GM19025 (cell line): ENCODE measurements at regions not wholly inside any gene's neighbourhood (a gene's known extent, or its start where the extent isn't known, plus 50 kb on each side); places are given as distances from the start of the nearest gene placed in this dataset.

Experiments used
- ATAC-seq: cut with Tn5 transposase; IDR thresholded peaks from one replicate; pipeline ENCODE4 v1.9.1; 2021; ENCODE audit warnings: mild to moderate bottlenecking, low read depth, moderate library complexity; ENCODE audit not compliant: unreplicated experiment

DNA sequence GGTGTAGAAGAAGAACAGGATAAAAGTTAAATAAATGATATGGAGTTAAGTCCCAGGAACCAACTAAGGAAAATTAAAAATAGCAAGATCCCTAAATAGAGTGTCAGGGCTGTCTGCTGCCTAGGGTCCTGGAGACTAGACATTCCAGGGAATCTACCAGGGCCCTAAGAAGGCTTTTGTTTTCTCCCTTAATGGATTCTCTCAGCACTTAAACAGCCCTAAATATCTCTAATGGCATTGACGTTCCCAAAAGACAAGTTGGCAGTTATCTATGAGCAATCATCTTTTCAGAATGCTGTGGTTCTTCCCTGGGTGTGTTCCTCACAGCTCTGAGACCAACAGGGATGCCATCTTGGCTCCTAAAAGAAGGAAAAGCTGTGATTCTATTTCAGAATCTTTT, 616.3 kb downstream of the EPHA4 start:
- no peak for ATAC-seq

DNA sequence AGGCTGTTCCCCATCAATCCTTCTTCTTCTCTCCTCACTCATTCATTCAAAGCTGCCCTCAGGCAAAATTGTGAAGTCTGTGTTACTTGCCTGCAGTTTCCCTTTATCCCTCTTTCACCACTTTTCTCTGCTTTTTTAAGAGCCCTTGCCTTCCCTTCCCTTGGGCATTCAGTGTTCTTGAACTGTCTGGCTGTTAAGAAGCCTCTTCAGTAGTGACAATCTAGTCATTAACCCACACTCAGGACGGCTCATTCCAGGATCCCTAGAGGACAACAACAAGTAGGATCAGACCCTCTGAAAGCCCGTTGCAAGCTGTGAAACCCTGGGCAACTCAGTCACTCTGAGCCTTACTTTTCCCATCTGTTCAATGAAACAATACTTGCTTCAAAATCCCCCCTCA, 615.7 kb downstream of the EPHA4 start:
- ATAC-seq, result no peak

DNA sequence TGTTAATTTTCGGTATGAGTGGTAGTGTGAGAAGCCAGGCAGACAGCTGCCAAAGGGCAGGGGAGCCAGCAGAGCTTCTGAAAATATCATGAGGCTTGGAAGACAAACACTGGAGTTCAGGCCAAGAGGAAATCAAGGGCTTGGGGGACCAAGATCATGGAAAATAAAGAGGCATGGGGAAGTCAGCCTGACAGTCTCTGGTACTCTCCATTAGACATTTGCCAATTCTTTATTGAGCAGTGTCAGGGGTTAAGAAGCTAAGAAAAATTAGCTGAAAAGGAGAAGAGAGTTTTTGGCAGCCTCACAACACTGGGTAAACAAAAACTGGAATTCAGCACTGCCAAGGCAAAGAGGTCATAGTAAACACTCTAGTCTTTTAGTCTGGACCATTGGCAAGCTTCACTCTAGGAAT, 612.7 kb downstream of the EPHA4 start:
- no peak for ATAC-seq

DNA sequence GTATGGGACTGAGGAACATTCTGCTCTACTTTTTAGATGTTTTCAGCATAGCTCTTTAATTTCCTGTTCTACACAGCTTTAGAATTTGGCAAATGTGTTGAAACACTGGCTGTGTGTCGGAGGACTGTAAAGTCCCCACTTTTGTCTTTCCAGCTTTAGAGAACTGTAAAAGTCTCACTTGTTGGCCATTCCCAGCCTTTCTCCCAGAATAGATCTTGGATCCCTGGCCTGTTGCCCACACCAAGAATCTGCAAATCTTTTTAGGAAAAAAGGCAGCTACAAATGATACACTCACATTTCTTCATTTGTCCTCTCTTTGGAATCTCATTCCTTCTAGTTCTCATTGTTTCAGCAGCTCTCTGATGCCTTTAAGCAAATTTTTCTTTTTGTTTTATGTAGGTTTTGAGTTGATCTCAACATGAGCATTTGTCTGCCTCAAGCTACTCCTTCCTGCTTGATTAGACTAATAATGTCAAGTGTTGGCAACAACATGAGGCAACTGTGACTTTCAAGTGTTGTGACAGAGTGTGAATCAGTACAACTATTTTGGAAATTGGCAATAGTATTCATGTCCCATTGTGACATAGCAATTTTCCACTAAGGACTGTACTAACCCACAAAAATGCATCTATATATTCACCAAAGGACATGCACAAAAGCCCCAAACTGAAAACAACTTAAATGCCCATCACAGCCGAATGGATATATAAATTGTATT, 610.8 kb downstream of the EPHA4 start:
- no peak for ATAC-seq

DNA sequence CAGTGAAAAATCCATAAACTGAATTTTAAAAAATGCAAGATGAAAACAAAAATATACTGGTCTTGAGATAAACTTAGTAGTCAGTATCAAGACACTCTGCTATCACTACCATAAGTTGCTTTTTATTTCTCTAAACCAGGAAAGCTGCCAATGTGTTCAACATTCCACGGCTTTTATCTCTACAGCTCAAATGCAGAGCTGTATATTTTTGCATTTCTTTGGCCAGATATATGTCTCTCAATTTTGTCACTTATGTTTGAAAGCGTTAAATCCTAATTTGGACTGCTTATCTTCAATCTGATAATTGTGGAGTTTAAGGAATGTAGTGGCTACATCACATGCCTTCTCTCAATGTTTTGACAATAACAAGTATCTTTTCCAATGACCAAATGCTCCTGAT, 609.5 kb downstream of the EPHA4 start:
- ATAC-seq, result no peak

DNA sequence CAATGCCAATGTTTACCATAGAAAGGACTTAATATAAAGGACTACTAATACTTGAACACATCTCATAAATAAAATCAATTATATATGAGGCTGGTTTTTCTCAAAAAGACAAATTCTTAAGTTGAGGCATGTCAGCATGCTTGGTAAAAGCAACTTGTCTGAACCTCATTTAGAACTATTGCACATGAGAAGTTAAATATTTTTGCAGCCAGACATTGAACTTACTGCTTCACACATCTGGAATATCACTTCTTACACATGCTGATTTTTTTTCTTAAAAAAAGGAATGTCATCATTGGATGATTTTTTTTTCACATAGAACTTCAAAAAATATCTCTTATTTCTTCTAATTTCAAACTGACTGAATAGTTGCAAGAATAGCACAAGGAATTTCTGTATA, 609.0 kb downstream of the EPHA4 start:
- no peak for ATAC-seq

DNA sequence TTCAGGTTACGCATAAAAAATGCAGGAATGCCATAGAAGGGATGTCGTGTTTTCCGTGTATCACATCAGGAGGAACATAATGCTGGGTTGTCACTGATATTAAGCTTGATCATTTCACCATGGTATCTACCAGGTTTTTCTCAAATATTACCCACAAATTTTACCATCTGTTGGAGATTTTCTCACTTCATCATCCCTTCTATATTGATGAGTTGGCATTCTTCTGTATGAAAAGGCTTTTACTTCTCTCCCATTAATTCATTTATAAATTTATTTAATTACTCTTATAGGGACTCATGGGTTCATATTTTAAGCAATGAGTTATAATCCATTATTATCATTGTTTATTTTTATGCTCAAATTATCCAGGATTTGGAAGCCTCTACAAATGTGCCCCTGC, 608.2 kb downstream of the EPHA4 start:
- ATAC-seq, result no peak

DNA sequence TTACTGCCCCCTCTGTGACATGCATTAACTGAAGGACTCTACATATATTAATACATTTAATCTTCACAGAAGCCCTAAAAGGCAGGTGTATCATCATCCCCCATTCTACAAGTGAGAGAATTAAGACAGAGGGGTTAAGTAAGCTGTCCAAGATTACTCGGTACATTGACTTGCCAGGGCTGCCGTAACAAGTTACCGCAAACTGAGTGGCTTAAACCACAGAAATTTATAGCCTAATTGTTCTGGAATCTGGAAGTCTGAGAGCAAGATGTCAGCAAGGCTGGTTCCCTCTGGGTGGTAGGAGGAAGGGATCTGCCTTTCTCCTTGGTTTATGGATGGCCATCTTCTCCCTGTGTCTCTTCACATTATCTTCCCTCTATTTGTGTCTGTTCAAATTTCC, 605.5 kb downstream of the EPHA4 start:
- no peak for ATAC-seq

DNA sequence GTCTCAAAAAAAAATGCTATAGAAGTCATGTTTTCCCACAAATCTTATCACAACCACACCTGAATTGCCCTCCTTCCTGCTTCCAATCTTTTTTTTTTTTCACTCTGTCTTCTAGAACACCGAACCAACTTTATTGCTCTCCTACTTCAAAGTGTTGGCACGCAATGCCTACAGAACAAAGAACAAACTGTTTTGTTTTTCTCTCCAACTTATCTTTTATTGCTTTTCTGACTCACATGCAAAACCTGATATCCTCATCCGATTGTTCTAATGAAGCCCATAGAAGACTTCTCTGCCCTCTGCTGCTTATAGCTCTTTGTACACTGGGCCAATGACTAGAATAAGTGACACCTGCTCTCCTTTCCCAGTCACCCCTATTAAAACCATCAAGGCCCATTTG, 602.8 kb downstream of the EPHA4 start:
- ATAC-seq, result no peak

DNA sequence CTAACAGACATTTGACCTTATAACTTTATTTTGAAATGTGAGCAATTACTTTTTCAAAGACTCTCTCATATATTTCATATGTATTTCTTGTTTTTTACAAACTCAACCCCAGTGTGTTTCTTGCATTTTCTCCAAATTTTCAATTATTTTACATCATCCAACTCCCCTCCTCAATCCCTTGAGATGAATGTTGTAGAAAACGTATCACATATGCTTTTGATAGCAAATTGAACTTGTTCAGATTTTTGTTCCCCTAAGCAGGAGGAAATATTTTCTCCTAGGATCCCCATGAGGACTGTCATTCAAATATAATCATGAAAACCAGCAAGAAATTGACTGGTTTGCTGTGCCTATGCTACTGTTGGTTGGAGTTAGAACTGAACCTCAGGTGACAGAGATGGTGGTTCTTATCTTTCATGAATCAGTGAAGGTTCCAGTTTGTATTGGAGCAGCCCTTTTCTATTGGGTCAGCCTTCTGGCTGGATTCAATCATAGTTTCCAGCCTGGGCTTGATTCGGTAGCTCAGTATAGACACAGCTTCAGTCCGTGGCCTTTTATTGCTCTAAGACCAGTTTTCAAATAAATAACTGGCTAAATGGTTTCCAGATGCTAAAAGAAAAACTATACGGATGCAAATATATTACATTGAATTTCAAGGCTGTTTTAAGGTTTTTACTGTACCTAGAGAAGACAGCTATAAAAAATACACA, 591.0 kb downstream of the EPHA4 start:
- no peak for ATAC-seq

DNA sequence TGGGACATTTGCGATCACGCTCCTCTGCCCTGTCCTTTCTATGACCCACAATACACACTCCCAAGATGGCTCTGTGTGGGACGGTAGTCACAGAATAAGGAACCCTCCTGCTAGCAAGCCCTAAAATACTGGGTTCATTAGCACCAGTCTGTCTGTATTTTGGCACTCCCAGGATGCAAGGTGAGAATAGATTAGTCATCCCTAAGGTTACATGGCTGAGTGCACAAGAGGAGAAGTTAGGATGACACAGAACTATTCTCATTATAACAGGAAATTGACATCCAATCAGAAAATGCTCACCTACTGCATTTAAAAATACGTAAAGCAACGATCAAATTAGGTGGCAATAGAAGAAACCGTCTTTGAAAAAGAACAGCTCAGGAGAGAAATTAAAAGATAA, 590.2 kb downstream of the EPHA4 start:
- ATAC-seq, result no peak

DNA sequence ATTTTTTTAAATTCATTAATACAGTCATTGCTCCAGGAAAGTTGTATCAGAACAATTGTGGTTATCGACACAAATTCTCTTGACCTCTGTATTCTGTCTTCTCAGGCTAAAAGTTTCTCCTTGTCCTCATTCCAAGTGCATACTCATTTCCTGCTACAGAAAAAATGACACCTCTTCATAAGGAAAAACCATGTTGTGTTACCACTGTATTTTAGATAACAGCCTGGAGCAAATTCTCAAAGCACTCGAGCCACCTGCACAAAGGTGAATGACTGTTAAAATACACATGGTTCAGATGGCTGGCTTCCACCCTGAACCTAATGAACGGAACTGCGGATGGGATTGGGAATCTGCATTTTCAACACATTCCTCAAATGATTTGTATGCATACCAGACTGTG, 586.5 kb downstream of the EPHA4 start:
- ATAC-seq, result no peak

DNA sequence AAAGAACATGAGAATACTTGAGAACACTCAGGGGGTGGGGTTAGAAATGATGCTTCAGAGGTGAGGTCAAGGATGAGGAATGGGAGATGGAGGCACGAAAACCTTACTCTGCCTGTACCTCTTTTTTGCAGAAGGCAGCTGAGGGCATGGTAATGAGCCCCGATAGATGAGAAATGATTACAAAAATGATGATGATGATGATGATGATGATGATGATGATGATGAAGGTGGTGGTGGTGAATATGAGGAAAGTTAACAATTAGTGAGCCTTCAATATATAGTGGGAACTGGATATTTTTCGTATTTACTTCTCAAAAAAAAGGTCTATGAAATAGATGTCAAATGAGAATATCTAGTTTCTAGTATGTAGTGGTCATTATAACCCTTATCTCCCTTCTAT, 584.3 kb downstream of the EPHA4 start:
- no peak for ATAC-seq

DNA sequence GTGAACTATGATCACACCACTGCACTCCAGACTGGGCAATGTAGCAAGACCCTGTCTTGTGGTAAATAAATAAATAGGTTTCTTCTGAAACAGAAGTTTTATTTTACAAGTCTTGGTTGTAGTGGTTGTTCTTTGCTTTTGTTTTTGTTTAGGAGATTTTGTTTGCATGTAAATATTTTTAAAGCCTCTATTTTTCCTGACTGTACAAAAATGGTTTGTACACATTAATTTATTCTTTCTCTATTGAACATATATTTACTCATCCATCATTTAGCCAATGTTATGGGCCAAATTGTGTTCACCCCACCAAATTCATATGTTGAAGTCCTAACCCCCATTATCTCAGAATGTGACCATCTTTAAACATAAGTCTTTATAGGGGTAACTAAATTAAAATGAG, 580.1 kb downstream of the EPHA4 start:
- no peak for ATAC-seq

DNA sequence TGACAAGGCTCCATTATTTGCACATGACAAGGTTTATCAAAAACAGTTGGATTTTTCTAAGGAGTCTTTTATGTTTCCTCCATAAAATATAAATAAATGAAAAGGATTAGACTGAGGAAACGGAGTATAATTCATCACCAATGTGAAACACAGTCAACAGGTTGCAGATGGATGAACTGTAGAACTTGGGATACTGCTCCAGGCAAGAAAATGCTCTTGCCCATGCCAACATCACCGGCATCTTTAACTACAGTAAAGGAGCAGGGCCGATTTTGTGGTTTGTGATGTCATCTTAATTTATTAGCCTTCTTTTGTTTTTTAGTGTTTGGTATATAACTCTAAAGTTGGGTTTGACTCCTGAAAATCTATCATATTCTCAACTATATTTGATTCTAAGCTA, 577.3 kb downstream of the EPHA4 start:
- ATAC-seq, result no peak

DNA sequence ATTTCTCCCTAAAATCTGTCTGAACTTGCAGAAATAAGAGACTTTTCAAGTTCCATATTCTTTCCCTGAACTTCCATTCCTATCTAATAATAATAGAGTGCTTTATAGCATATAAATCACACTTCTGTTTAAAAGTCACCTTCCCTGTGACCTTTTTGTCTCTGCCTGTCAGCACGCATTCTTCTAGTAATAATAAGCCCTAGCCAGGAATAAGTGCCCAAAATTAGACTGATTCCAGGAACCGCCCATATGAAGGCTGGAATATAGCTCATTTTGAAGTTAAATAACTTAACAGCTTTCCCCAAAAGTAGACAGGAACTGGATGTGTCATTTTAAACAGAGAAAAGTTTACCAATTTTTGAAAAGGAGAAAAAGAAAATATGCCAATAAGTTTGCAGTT, 576.5 kb downstream of the EPHA4 start:
- ATAC-seq, result no peak

DNA sequence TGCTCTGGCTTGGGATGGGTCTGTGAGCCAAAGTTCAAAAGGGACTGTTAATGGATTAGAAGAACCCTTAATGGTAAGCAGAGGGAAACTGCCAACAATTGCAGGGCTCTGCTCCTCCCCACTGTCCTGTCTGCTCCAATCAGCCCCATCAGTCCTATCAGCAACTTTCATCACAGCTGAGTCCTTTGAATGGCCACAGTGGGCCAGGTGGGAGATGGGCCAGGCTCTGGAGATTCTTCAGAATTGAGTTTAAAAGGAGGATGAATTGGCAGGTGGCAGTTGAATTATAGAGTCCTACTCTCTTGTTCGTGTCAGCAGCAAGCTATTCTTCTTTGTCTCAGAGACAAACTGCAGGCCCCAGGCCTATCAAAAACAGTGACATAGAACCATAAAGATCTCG, 573.9 kb downstream of the EPHA4 start:
- no peak for ATAC-seq

DNA sequence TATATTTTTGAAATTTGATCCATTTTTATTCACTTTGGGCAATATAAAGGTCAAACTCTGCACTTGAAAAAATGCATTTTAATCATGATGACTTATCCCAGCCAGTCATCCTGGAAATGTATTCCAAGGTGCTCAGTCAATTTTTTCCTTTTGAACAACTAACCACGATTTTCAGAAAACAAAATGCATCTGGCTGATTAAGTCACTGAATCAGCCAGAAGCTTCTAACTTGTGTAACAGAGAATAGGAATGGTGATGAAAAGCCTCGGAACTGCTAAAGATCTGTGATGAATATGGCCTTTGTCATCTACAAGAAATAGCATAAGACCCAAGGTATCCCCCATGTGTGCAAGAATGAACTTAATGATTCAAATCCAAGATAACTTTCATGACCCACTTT, 572.7 kb downstream of the EPHA4 start:
- ATAC-seq, result no peak

DNA sequence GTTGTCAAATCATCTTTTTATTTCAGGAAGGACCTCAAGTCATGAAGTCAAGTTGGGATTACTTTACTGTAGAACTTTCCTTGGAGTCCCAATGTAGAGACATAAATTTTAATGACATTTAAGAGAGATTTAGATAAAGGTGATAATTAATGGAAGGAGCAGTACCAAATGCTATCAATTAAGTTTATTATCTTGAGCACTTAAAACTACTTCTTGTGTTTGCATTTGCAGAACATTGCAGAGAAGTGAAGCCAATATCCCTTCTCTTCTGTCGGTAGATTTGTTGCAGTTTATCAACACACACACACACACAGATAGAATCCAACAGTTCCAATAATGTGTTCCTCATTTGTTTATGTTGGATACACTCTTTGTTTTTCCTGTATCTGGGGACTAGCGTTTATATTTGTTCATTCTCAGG, 570.7 kb downstream of the EPHA4 start:
- no peak for ATAC-seq

DNA sequence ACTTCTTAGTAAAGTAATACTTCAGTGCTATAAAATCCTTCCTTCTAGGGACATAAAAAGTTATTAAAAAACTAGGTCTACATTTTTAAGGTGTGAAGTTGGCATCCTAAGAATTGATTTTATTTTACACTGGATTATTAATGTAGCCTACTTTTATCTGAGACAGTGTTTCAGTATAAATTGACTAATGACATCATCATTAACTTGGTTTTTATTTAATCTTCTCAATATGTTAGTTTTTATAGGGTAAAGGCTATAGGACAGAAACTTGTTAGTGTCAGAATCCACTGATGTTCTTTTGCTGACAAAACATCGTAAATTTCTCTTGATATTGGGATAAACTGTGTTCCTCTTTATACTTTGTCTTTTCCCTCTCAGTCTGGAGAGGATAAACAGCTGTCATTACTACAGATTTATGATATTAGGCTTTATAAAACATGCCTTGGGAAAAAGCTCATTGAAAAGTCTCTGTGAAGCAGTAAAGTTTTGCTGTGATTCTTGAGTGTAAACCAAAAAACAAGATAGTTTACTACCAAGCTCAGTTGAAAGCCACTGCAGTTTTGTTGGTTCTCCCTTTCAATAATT, 569.9 kb downstream of the EPHA4 start:
- ATAC-seq, result no peak

DNA sequence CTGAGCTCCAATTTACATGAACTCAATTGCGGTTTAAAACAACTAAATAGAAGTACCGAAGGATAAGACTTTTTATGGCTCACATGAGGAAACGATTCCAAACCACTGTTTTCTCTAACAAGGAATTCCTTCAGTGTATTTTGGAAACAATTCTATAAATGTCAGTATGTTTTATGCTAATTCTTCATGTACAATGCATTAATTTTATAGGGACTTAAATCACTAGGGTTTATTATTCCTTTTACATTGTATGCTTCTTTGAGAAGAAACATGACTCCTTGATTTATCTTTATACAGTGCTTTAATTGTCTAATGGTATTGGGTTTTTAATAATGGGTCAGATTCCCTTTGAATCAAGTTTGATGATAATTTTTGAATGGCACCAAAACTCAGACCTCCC, 566.8 kb downstream of the EPHA4 start:
- no peak for ATAC-seq

DNA sequence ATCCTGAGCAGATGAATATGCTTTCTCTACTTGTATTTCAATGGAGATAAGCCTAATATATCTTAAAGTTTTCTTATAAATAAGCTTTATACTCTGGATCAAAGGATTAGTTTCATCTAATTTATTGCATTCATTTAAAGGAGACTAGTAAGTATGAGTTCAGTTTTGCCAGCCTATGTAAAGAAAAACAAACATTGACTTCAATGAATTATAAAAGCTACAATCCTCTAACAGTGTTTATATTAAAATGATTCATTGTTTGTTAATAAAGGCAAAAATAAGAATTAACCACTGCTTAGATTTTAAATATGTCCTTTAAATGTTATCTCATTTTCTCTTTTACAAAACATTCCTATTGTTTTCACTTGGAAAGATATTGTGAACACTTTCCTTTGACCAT, 566.0 kb downstream of the EPHA4 start:
- ATAC-seq, result no peak
